SHP77 treated with DMSO at 0.1 percent for 48 hours (cell line): ENCODE measurements at regions not wholly inside any gene's neighbourhood (a gene's known extent, or its start where the extent isn't known, plus 50 kb on each side); places are given as distances from the start of the nearest gene placed in this dataset.

ENCODE experiments used
- DNase-seq: peaks from one replicate; lab custom pipeline; 2025; lab: John Stamatoyannopoulos, UW

- DNase-seq, result no peak
Observed at GRCh38 chr2:104444889-104445288, 409.0 kb upstream of the POU3F3 start.

GRCh38 chr2:104447831-104448434, 406.0 kb upstream of the POU3F3 start:
- no peak for DNase-seq

GRCh38 chr2:104448661-104449440, 405.1 kb upstream of the POU3F3 start:
- DNase-seq, result no peak

- no peak for DNase-seq
Observed at GRCh38 chr2:104452558-104452957, 401.4 kb upstream of the POU3F3 start.

GRCh38 chr2:104462731-104463130, 391.2 kb upstream of the POU3F3 start:
- no peak for DNase-seq

GRCh38 chr2:104465981-104466380, 387.9 kb upstream of the POU3F3 start:
- DNase-seq, result no peak

- no peak for DNase-seq
Observed at GRCh38 chr2:104468846-104469245, 385.1 kb upstream of the POU3F3 start.

- DNase-seq, result no peak
Observed at GRCh38 chr2:104472076-104472475, 381.8 kb upstream of the POU3F3 start.

GRCh38 chr2:104473546-104473945, 380.4 kb upstream of the POU3F3 start:
- DNase-seq, result no peak

- DNase-seq, result no peak
Observed at GRCh38 chr2:104474716-104475115, 379.2 kb upstream of the POU3F3 start.

GRCh38 chr2:104476075-104476474, 377.8 kb upstream of the POU3F3 start:
- DNase-seq, result no peak

GRCh38 chr2:104476563-104476988, 377.3 kb upstream of the POU3F3 start:
- DNase-seq, result no peak

GRCh38 chr2:104481341-104481740, 372.6 kb upstream of the POU3F3 start:
- DNase-seq, result no peak

GRCh38 chr2:104487366-104487765, 366.5 kb upstream of the POU3F3 start:
- DNase-seq, result no peak

- no peak for DNase-seq
Observed at GRCh38 chr2:104493698-104494097, 360.2 kb upstream of the POU3F3 start.

- no peak for DNase-seq
Observed at GRCh38 chr2:104501342-104501741, 352.6 kb upstream of the POU3F3 start.

- no peak for DNase-seq
Observed at GRCh38 chr2:104501929-104502328, 352.0 kb upstream of the POU3F3 start.

GRCh38 chr2:104502901-104503300, 351.0 kb upstream of the POU3F3 start:
- no peak for DNase-seq

- no peak for DNase-seq
Observed at GRCh38 chr2:104504331-104505073, 349.4 kb upstream of the POU3F3 start.

- no peak for DNase-seq
Observed at GRCh38 chr2:104518256-104518655, 335.7 kb upstream of the POU3F3 start.

GRCh38 chr2:104521247-104521646, 332.7 kb upstream of the POU3F3 start:
- DNase-seq, result no peak

- DNase-seq, result no peak
Observed at GRCh38 chr2:104523921-104524320, 330.0 kb upstream of the POU3F3 start.

GRCh38 chr2:104528101-104528500, 325.8 kb upstream of the POU3F3 start:
- no peak for DNase-seq
